GM21576 (cell line): ENCODE measurements at regions not wholly inside any gene's neighbourhood (a gene's known extent, or its start where the extent isn't known, plus 50 kb on each side); places are given as distances from the start of the nearest gene placed in this dataset.
"Not testable (repeated sequence)": the region's sequence is repeated elsewhere in the genome, so short reads cannot be mapped to it uniquely, and the experiment has no call there.

Source experiments
- ATAC-seq: cut with Tn5 transposase; IDR thresholded peaks from one replicate; pipeline ENCODE4 v1.9.1; 2021; ENCODE audit warnings: mild to moderate bottlenecking, moderate library complexity; ENCODE audit not compliant: unreplicated experiment

GRCh38 chr3:178342111-178342510 lies 194.1 kb upstream of the KCNMB2 start:
- ATAC-seq: no peak

GRCh38 chr3:178343433-178344038 lies 192.7 kb upstream of the KCNMB2 start:
- no peak for ATAC-seq

- no peak for ATAC-seq
These were observed 190.3 kb upstream of the KCNMB2 start for GRCh38 chr3:178345944-178346343.

GRCh38 chr3:178348561-178349217 lies 187.5 kb upstream of the KCNMB2 start:
- not testable (repeated sequence) for ATAC-seq

GRCh38 chr3:178349218-178349596 lies 187.0 kb upstream of the KCNMB2 start:
- ATAC-seq: not testable (repeated sequence)

GRCh38 chr3:178350763-178351162 lies 185.5 kb upstream of the KCNMB2 start:
- ATAC-seq: no peak

GRCh38 chr3:178352326-178353005 lies 183.8 kb upstream of the KCNMB2 start:
- ATAC-seq: no peak

- ATAC-seq: no peak
These were observed 183.1 kb upstream of the KCNMB2 start for GRCh38 chr3:178353006-178353694.

- no peak for ATAC-seq
These were observed 176.5 kb upstream of the KCNMB2 start for GRCh38 chr3:178359728-178360127.

GRCh38 chr3:178363048-178363447 lies 173.2 kb upstream of the KCNMB2 start:
- ATAC-seq: not testable (repeated sequence)

- no peak for ATAC-seq
These were observed 168.2 kb upstream of the KCNMB2 start for GRCh38 chr3:178367817-178368617.

GRCh38 chr3:178369006-178369405 lies 167.2 kb upstream of the KCNMB2 start:
- ATAC-seq: no peak

GRCh38 chr3:178369811-178370210 lies 166.4 kb upstream of the KCNMB2 start:
- ATAC-seq: no peak

GRCh38 chr3:178370387-178370786 lies 165.8 kb upstream of the KCNMB2 start:
- no peak for ATAC-seq

GRCh38 chr3:178381555-178381954 lies 154.7 kb upstream of the KCNMB2 start:
- ATAC-seq: no peak

GRCh38 chr3:178381971-178382448 lies 154.2 kb upstream of the KCNMB2 start:
- no peak for ATAC-seq

GRCh38 chr3:178382449-178383061 lies 153.7 kb upstream of the KCNMB2 start:
- no peak for ATAC-seq

- ATAC-seq: no peak
These were observed 151.7 kb upstream of the KCNMB2 start for GRCh38 chr3:178384321-178385230.

GRCh38 chr3:178385280-178385952 lies 150.8 kb upstream of the KCNMB2 start:
- ATAC-seq: no peak
